Testis (tissue), 2 donors: ENCODE measurements at regions not wholly inside any gene's neighbourhood (a gene's known extent, or its start where the extent isn't known, plus 50 kb on each side); places are given as distances from the start of the nearest gene placed in this dataset.

ENCODE experiments used
- POLR2A ChIP-seq: fragments of 450-650 bp; IDR thresholded peaks from one replicate; pipeline ENCODE4 v1.6.1; 2017; ENCODE audit warnings: antibody characterized with exemption, mild to moderate bottlenecking, moderate library complexity
- TF ChIP-seq, protein P1 (sequence below), 3 experiments: fragments of 450-650 bp in 2 of 3; fragments of 200-600 bp in 1 of 3; sonication (generic) in 1 of 3; IDR thresholded peaks; one replicate each; pipeline ENCODE4 v1.5.1; 2016 to 2019; ENCODE audit warnings: antibody characterized with exemption in 3 of 3, mild to moderate bottlenecking in 2 of 3, moderate library complexity in 1 of 3

DNA sequence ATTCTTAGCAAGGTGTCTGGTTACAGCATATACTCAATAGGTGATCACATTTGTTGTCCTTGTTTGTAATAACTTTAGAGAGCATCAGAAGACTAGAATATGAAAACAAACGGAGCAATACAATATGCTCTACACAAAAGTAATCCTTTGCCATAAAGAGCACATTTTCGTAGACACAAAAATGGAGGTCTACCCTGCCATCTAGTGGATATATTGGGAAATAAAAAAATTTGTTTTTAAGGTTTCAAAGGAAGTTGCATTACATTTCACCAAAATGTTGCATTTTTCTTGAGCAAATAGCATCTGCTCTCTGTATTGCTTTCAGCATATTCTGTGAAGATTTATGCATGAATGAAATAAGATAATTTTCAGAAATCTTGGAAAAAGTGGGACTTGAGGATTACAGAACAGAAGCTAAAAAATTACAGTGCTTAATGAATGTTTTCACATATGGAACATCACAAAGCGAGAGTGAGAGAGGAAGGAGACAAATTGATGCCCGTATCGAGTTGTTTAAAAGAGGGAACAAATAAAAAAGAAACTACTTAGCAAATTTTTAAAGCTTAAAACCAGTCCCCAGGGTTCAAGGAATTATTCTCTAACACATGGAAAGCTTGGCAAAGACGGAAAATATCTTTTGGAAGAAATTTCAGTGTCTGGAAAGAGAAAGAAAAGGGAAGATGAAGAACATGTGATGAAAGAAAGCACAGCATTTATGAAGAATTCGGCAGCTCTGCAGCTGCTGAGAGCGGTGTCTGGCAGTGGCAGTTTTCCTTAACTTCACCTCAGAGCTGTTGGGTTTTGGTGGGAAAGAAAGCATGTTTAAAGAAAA is 390.1 kb downstream of the ANKRD50 start:
- TF ChIP-seq, protein P1, sequence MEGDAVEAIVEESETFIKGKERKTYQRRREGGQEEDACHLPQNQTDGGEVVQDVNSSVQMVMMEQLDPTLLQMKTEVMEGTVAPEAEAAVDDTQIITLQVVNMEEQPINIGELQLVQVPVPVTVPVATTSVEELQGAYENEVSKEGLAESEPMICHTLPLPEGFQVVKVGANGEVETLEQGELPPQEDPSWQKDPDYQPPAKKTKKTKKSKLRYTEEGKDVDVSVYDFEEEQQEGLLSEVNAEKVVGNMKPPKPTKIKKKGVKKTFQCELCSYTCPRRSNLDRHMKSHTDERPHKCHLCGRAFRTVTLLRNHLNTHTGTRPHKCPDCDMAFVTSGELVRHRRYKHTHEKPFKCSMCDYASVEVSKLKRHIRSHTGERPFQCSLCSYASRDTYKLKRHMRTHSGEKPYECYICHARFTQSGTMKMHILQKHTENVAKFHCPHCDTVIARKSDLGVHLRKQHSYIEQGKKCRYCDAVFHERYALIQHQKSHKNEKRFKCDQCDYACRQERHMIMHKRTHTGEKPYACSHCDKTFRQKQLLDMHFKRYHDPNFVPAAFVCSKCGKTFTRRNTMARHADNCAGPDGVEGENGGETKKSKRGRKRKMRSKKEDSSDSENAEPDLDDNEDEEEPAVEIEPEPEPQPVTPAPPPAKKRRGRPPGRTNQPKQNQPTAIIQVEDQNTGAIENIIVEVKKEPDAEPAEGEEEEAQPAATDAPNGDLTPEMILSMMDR (IDR thresholded peaks at IDR 0.05), result peak; percentile 56 to 68 (median 65)
- TF ChIP-seq POLR2A, result no peak
